WTC11 (cell line): ENCODE measurements at regions not wholly inside any gene's neighbourhood (a gene's known extent, or its start where the extent isn't known, plus 50 kb on each side); places are given as distances from the start of the nearest gene placed in this dataset.

Experiments used
- ATAC-seq: fragments of 200-7000 bp; cut with Tn5 transposase; 2 replicates; pipeline ENCODE4 v1.10.0; 2021; ENCODE audit warnings: mild to moderate bottlenecking, moderate library complexity
- CTCF ChIA-PET: fragments of 300-600 bp; sonication (Branson Sonifier 250); formaldehyde crosslinking; loops from one replicate; lab custom pipeline; 2021; ENCODE audit warnings: antibody characterized with exemption; lab: Charles Lee
- POLR2A ChIA-PET: fragments of 350-600 bp; sonication (Branson Sonifier 250); formaldehyde crosslinking; loops from one replicate; lab custom pipeline; 2021; ENCODE audit warnings: antibody characterized with exemption; lab: Charles Lee
- DNase-seq: peaks from one replicate; pipeline ENCODE4 v3.0.0; 2021; ENCODE audit warnings: low spot score
- H3K27ac Mint-ChIP-seq: 2 replicates; pipeline ENCODE4 v1.8.0; 2021; ENCODE audit warnings: mixed read lengths
- H3K27me3 Mint-ChIP-seq: 2 replicates; pipeline ENCODE4 v1.8.0; 2021; ENCODE audit warnings: low read depth, mild to moderate bottlenecking, moderate library complexity, mixed read lengths
- H3K36me3 Mint-ChIP-seq: 2 replicates; pipeline ENCODE4 v1.8.0; 2021; ENCODE audit warnings: mixed read lengths
- H3K4me1 Mint-ChIP-seq: 2 replicates; pipeline ENCODE4 v1.8.0; 2022; ENCODE audit warnings: mixed read lengths
- H3K4me3 Mint-ChIP-seq: 2 replicates; pipeline ENCODE4 v1.8.0; 2021; ENCODE audit warnings: mild to moderate bottlenecking, moderate library complexity, mixed read lengths
- H3K9me3 Mint-ChIP-seq: 2 replicates; pipeline ENCODE4 v1.8.0; 2021; ENCODE audit warnings: mixed read lengths
- CBFB ChIP-seq: sonication (generic); formaldehyde crosslinking; IDR thresholded peaks from 2 replicates; pipeline ENCODE4 v1.8.1; 2022; ENCODE audit warnings: mild to moderate bottlenecking, low read depth, missing genetic modification reagents
- ETV6 ChIP-seq: sonication (generic); formaldehyde crosslinking; IDR thresholded peaks from 2 replicates; pipeline ENCODE4 v1.8.1; 2022; ENCODE audit warnings: mild to moderate bottlenecking, missing genetic modification reagents
- FOXJ3 ChIP-seq: sonication (generic); formaldehyde crosslinking; IDR thresholded peaks from 2 replicates; pipeline ENCODE4 v1.9.0; 2021; ENCODE audit warnings: missing genetic modification reagents, mild to moderate bottlenecking, borderline replicate concordance
- GRHL2 ChIP-seq: fragments of 250-450 bp; sonication (Bioruptor Pico); IDR thresholded peaks from 2 replicates; pipeline ENCODE4 v1.8.0; 2022; ENCODE audit warnings: mild to moderate bottlenecking, moderate library complexity; ENCODE audit not compliant: insufficient replicate concordance, severe bottlenecking
- GTF2I ChIP-seq: fragments of 250-450 bp; sonication (Bioruptor Pico); conservative IDR thresholded peaks from 2 replicates; pipeline ENCODE4 v1.4.0; 2021; ENCODE audit warnings: mild to moderate bottlenecking
- IRF2 ChIP-seq: sonication (generic); formaldehyde crosslinking; IDR thresholded peaks from 2 replicates; pipeline ENCODE4 v1.8.0; 2022; ENCODE audit warnings: low read depth, missing genetic modification reagents, borderline replicate concordance
- JAZF1 ChIP-seq: fragments of 250-450 bp; sonication (Bioruptor Pico); IDR thresholded peaks from 2 replicates; pipeline ENCODE4 v1.9.0; 2021; ENCODE audit warnings: moderate library complexity, mild to moderate bottlenecking, inconsistent platforms
- MXD4 ChIP-seq: fragments of 250-450 bp; sonication (Bioruptor Pico); IDR thresholded peaks from 2 replicates; pipeline ENCODE4 v1.8.0; 2021; ENCODE audit warnings: mild to moderate bottlenecking, moderate library complexity, borderline replicate concordance
- OVOL2 ChIP-seq: fragments of 250-450 bp; sonication (Bioruptor Pico); IDR thresholded peaks from 2 replicates; pipeline ENCODE4 v1.9.0; 2021; ENCODE audit warnings: mild to moderate bottlenecking, borderline replicate concordance
- SOX15 ChIP-seq: fragments of 250-450 bp; sonication (Bioruptor Pico); IDR thresholded peaks from 2 replicates; pipeline ENCODE4 v1.9.0; 2021; ENCODE audit warnings: mild to moderate bottlenecking
- ZNF138 ChIP-seq: sonication (generic); formaldehyde crosslinking; conservative IDR thresholded peaks from 2 replicates; pipeline ENCODE4 v1.8.1; 2022; ENCODE audit warnings: mild to moderate bottlenecking, moderate library complexity, missing genetic modification reagents
- ZNF219 ChIP-seq: sonication (generic); formaldehyde crosslinking; IDR thresholded peaks from 2 replicates; pipeline ENCODE4 v1.8.0; 2023; ENCODE audit warnings: missing genetic modification reagents, mild to moderate bottlenecking, borderline replicate concordance
- ZNF423 ChIP-seq: fragments of 250-450 bp; sonication (Bioruptor Pico); IDR thresholded peaks from 2 replicates; pipeline ENCODE4 v2.1.2; 2022; ENCODE audit warnings: mild to moderate bottlenecking, moderate library complexity
- TF ChIP-seq, protein P1 (sequence below): sonication (generic); formaldehyde crosslinking; IDR thresholded peaks from 2 replicates; pipeline ENCODE4 v1.8.0; 2022; ENCODE audit warnings: mild to moderate bottlenecking, missing genetic modification reagents
- TF ChIP-seq, protein P2 (sequence below): sonication (generic); formaldehyde crosslinking; IDR thresholded peaks from 2 replicates; pipeline ENCODE4 v1.8.0; 2022; ENCODE audit warnings: mild to moderate bottlenecking, missing genetic modification reagents
- TF ChIP-seq, protein P3 (sequence below): sonication (generic); formaldehyde crosslinking; IDR thresholded peaks from 2 replicates; pipeline ENCODE4 v1.8.1; 2022; ENCODE audit warnings: low read depth, missing genetic modification reagents, borderline replicate concordance
- TF ChIP-seq, protein P4 (sequence below): sonication (generic); formaldehyde crosslinking; IDR thresholded peaks from 2 replicates; pipeline ENCODE4 v1.8.1; 2022; ENCODE audit warnings: low read depth, mild to moderate bottlenecking, moderate library complexity, missing genetic modification reagents, borderline replicate concordance
- TF ChIP-seq, protein P5 (sequence below): sonication (generic); formaldehyde crosslinking; IDR thresholded peaks from 2 replicates; pipeline ENCODE4 v1.8.0; 2023; ENCODE audit warnings: mild to moderate bottlenecking, missing genetic modification reagents

DNA sequence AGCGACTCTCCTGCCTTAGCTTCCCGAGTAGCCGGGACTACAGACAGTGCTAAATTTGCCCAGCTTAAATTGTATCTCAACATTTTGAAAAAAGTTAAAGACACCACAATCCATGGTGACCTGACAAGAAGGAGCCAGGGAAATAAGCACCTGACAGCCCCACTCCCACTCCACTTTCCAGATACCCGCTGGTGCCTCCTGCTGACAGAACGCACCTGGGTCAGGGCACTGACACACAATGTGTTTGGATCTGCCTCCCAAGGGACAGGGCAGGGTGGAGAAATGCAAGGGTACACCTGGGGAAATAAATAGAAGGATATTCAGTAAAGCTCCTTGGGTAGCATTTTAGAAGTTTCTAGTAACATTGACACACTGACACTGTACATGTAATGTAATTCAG lies 58.9 kb upstream of the OPN4 start (continued):
- TF ChIP-seq, protein P1, sequence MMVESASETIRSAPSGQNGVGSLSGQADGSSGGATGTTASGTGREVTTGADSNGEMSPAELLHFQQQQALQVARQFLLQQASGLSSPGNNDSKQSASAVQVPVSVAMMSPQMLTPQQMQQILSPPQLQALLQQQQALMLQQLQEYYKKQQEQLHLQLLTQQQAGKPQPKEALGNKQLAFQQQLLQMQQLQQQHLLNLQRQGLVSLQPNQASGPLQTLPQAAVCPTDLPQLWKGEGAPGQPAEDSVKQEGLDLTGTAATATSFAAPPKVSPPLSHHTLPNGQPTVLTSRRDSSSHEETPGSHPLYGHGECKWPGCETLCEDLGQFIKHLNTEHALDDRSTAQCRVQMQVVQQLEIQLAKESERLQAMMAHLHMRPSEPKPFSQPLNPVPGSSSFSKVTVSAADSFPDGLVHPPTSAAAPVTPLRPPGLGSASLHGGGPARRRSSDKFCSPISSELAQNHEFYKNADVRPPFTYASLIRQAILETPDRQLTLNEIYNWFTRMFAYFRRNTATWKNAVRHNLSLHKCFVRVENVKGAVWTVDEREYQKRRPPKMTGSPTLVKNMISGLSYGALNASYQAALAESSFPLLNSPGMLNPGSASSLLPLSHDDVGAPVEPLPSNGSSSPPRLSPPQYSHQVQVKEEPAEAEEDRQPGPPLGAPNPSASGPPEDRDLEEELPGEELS = no peak
- TF ChIP-seq JAZF1 (CRISPR knock-in tag) (no peak), GTF2I (CRISPR knock-in tag) (no peak), OVOL2 (CRISPR knock-in tag) (no peak)
- TF ChIP-seq, protein P2, sequence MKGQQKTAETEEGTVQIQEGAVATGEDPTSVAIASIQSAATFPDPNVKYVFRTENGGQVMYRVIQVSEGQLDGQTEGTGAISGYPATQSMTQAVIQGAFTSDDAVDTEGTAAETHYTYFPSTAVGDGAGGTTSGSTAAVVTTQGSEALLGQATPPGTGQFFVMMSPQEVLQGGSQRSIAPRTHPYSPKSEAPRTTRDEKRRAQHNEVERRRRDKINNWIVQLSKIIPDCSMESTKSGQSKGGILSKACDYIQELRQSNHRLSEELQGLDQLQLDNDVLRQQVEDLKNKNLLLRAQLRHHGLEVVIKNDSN (CRISPR knock-in tag) = no peak
- TF ChIP-seq, all 79 proteins: peak for 0

DNA sequence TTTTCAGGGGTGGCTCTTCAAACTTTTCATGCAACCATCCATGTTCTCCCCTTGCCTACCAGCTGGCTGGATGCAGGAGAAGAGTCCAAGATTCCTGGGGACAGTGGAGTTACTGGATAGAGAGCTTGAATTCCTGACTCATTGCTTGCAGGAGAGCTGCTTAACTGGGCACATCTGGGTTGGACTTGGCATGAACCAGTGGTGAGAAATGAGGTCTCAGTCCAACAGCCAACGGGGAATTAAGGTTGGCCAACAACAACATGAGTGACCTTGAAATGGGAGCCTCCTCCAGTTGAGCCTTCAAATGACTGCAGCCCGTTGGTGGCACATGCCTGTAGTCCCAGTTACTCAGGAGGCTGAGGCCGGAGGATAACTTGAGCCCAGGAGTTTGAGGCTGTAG lies 58.1 kb upstream of the OPN4 start:
- Mint-ChIP-seq H3K27me3 (peaks cover 2% of the 10 kb centered on the region; the same call in 1 of the 2 replicates), H3K27ac (no peak overlapping the region), H3K36me3 (no peaks in the 10 kb centered on the region), H3K4me3 (no peak overlapping the region), H3K9me3 (no peaks in the 10 kb centered on the region), H3K4me1 (peaks cover 21% of the 10 kb centered on the region)
- no peak for TF ChIP-seq ZNF219 (CRISPR knock-in tag)
- TF ChIP-seq, protein P3, sequence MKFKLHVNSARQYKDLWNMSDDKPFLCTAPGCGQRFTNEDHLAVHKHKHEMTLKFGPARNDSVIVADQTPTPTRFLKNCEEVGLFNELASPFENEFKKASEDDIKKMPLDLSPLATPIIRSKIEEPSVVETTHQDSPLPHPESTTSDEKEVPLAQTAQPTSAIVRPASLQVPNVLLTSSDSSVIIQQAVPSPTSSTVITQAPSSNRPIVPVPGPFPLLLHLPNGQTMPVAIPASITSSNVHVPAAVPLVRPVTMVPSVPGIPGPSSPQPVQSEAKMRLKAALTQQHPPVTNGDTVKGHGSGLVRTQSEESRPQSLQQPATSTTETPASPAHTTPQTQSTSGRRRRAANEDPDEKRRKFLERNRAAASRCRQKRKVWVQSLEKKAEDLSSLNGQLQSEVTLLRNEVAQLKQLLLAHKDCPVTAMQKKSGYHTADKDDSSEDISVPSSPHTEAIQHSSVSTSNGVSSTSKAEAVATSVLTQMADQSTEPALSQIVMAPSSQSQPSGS (CRISPR knock-in tag) = no peak
- no peak for TF ChIP-seq ETV6 (CRISPR knock-in tag)
- no peak for TF ChIP-seq MXD4 (CRISPR knock-in tag)
- TF ChIP-seq, protein P4, sequence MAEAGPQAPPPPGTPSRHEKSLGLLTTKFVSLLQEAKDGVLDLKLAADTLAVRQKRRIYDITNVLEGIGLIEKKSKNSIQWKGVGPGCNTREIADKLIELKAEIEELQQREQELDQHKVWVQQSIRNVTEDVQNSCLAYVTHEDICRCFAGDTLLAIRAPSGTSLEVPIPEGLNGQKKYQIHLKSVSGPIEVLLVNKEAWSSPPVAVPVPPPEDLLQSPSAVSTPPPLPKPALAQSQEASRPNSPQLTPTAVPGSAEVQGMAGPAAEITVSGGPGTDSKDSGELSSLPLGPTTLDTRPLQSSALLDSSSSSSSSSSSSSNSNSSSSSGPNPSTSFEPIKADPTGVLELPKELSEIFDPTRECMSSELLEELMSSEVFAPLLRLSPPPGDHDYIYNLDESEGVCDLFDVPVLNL (CRISPR knock-in tag) = no peak
- no peak for TF ChIP-seq ZNF138 (CRISPR knock-in tag)
- no peak for TF ChIP-seq SOX15 (CRISPR knock-in tag)
- no peak for TF ChIP-seq CBFB (CRISPR knock-in tag)
- TF ChIP-seq GRHL2 (CRISPR knock-in tag) = no peak
- no peak for TF ChIP-seq IRF2
- no peak for TF ChIP-seq FOXJ3 (CRISPR knock-in tag)
- TF ChIP-seq, protein P5, sequence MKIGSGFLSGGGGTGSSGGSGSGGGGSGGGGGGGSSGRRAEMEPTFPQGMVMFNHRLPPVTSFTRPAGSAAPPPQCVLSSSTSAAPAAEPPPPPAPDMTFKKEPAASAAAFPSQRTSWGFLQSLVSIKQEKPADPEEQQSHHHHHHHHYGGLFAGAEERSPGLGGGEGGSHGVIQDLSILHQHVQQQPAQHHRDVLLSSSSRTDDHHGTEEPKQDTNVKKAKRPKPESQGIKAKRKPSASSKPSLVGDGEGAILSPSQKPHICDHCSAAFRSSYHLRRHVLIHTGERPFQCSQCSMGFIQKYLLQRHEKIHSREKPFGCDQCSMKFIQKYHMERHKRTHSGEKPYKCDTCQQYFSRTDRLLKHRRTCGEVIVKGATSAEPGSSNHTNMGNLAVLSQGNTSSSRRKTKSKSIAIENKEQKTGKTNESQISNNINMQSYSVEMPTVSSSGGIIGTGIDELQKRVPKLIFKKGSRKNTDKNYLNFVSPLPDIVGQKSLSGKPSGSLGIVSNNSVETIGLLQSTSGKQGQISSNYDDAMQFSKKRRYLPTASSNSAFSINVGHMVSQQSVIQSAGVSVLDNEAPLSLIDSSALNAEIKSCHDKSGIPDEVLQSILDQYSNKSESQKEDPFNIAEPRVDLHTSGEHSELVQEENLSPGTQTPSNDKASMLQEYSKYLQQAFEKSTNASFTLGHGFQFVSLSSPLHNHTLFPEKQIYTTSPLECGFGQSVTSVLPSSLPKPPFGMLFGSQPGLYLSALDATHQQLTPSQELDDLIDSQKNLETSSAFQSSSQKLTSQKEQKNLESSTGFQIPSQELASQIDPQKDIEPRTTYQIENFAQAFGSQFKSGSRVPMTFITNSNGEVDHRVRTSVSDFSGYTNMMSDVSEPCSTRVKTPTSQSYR (CRISPR knock-in tag) = no peak
- no peak for TF ChIP-seq ZNF423 (CRISPR knock-in tag)
- ChIA-PET POLR2A (no interaction called here), CTCF (interaction anchor here (0.7 to 2.0 kb wide), 3 partner anchors 11 to 196 kb away, joined by 3 to 7 read pairs (median 4); partner anchors contain the start of gene WAPL)
- no peak for DNase-seq
- ATAC-seq = no peak
